ENCODE measurements at regions not wholly inside any gene's neighbourhood (a gene's known extent, or its start where the extent isn't known, plus 50 kb on each side); places are given as distances from the start of the nearest gene placed in this dataset.
A peak's percentile ranks its signal among the peaks of the same experiment; 100 is the strongest.

DNA sequence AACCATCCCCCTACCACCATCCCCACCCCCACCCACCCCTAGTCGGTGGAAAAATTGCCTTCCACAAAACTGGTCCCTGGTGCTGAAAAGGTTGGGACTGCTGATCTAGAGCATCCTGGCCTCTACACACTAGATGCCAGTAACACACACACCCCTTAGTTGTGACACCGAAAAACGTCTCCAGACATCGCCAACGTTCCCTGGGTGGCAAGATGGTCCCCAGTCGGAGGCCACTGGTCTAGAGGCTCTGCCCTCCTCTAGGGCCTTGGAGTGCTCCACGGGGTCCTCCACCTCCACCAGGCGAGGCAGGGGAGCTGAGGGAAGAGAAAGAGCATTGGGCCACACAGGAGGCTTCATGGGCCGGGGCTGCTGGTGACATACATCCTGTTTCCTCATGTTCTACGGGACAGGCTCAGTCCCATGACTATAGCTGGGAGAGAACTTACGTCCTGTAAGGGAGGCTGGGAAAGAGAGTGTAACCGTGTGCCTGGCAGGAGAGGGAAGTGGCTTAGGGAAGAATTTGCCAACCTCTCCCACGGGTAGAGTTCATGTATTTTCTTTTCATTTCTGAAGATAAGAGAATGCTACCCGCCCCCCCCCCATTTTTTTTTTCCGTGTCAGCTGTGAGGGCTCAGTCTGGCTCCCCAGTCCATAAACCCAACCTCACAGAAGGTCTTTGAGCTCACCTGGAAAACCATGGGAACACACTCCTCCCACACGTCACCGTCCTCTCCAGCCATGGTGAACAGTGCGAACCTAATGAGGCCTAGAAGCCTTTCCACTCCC is 132.7 kb upstream of the MYCN start:
- H3K4me1 ChIP-seq (ENCODE audit: low read length): peaks cover 19% of the 10 kb centered on the region
- H2AFZ ChIP-seq (ENCODE audit: low read depth, low read length): no peak overlapping the region
- H3K36me3 ChIP-seq (replicated peaks; ENCODE audit: low read depth, low read length): no peaks in the 10 kb centered on the region
- TF ChIP-seq, protein P1, sequence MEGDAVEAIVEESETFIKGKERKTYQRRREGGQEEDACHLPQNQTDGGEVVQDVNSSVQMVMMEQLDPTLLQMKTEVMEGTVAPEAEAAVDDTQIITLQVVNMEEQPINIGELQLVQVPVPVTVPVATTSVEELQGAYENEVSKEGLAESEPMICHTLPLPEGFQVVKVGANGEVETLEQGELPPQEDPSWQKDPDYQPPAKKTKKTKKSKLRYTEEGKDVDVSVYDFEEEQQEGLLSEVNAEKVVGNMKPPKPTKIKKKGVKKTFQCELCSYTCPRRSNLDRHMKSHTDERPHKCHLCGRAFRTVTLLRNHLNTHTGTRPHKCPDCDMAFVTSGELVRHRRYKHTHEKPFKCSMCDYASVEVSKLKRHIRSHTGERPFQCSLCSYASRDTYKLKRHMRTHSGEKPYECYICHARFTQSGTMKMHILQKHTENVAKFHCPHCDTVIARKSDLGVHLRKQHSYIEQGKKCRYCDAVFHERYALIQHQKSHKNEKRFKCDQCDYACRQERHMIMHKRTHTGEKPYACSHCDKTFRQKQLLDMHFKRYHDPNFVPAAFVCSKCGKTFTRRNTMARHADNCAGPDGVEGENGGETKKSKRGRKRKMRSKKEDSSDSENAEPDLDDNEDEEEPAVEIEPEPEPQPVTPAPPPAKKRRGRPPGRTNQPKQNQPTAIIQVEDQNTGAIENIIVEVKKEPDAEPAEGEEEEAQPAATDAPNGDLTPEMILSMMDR (IDR thresholded peaks at IDR 0.05; ENCODE audit: low read depth, low read length): no peak
- no peak for TF ChIP-seq EZH2phosphoT487 (IDR thresholded peaks at IDR 0.05; ENCODE audit: low read depth)
- H3K9me3 ChIP-seq (ENCODE audit: insufficient read depth, low read length): no peaks in the 10 kb centered on the region
- no peak overlapping the region for H3K9ac ChIP-seq (ENCODE audit: low read length)
- H3K79me2 ChIP-seq (ENCODE audit: low read length): no peaks in the 10 kb centered on the region
- no peaks in the 10 kb centered on the region for H4K20me1 ChIP-seq (ENCODE audit: insufficient read depth, low read length)
- H3K4me3 ChIP-seq (ENCODE audit: low read length): no peak overlapping the region
- H3K4me2 ChIP-seq (ENCODE audit: low read length): no peak overlapping the region
- H3K27me3 ChIP-seq (ENCODE audit: low read depth, low read length): peaks cover 19% of the 10 kb centered on the region; the same call in 1 of the 2 replicates
- H3K27ac ChIP-seq (ENCODE audit: low read length): no peak overlapping the region

- Histone ChIP-seq H3K4me1 (ENCODE audit: low read length) (peaks cover 25% of the 10 kb centered on the region), H3K9ac (ENCODE audit: low read length) (no peak overlapping the region), H4K20me1 (ENCODE audit: insufficient read depth, low read length) (no peaks in the 10 kb centered on the region), H2AFZ (ENCODE audit: low read depth, low read length) (peak overlapping the region; percentile 68; the same call in 1 of the 2 replicates), H3K4me2 (ENCODE audit: low read length) (no peak overlapping the region), H3K27me3 (ENCODE audit: low read depth, low read length) (peaks cover 12% of the 10 kb centered on the region; the same call in 1 of the 2 replicates), H3K27ac (ENCODE audit: low read length) (no peak overlapping the region), H3K36me3 (replicated peaks; ENCODE audit: low read depth, low read length) (no peaks in the 10 kb centered on the region), H3K9me3 (ENCODE audit: insufficient read depth, low read length) (no peaks in the 10 kb centered on the region), H3K4me3 (ENCODE audit: low read length) (no peak overlapping the region), H3K79me2 (ENCODE audit: low read length) (no peaks in the 10 kb centered on the region)
- TF ChIP-seq, protein P1 (IDR thresholded peaks at IDR 0.05; ENCODE audit: low read depth, low read length): no peak
These were observed 132.0 kb upstream of the MYCN start for GRCh38 chr2:15808204-15808910.

DNA sequence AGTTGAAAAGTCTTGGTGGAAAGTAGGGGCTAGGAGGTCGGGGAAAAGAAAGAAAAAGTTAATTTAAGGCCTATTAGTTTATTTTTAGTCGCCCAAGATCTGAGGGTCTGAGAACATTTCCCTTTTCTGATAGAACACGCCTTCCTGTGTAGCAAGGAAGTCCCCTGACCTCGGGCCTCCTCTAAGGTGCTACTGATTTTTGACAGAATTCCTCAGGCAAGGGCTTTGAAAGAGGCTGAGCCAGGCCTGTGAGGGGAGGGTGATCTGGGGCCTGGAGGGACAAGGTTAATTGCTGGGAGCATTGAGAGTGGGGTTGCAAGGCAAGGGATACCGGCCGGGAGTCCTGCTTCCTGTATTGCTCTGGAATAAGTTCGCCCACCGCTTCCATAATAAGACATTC is 131.4 kb upstream of the MYCN start:
- H3K27ac ChIP-seq (ENCODE audit: low read length): no peak overlapping the region
- peaks cover 25% of the 10 kb centered on the region for H3K4me1 ChIP-seq (ENCODE audit: low read length)
- TF ChIP-seq, protein P1 (IDR thresholded peaks at IDR 0.05; ENCODE audit: low read depth, low read length): no peak
- no peak for TF ChIP-seq EZH2phosphoT487 (IDR thresholded peaks at IDR 0.05; ENCODE audit: low read depth)
- no peaks in the 10 kb centered on the region for H3K9me3 ChIP-seq (ENCODE audit: insufficient read depth, low read length)
- no peaks in the 10 kb centered on the region for H3K36me3 ChIP-seq (replicated peaks; ENCODE audit: low read depth, low read length)
- no peak overlapping the region for H3K4me3 ChIP-seq (ENCODE audit: low read length)
- H3K79me2 ChIP-seq (ENCODE audit: low read length): no peaks in the 10 kb centered on the region
- no peaks in the 10 kb centered on the region for H4K20me1 ChIP-seq (ENCODE audit: insufficient read depth, low read length)
- peaks cover 6% of the 10 kb centered on the region; the same call in 1 of the 2 replicates for H3K27me3 ChIP-seq (ENCODE audit: low read depth, low read length)
- H2AFZ ChIP-seq (ENCODE audit: low read depth, low read length): peak overlapping the region; percentile 68; the same call in 1 of the 2 replicates
- peak overlapping the region; percentile 18; the same call in 1 of the 2 replicates for H3K4me2 ChIP-seq (ENCODE audit: low read length)
- no peak overlapping the region for H3K9ac ChIP-seq (ENCODE audit: low read length)

DNA sequence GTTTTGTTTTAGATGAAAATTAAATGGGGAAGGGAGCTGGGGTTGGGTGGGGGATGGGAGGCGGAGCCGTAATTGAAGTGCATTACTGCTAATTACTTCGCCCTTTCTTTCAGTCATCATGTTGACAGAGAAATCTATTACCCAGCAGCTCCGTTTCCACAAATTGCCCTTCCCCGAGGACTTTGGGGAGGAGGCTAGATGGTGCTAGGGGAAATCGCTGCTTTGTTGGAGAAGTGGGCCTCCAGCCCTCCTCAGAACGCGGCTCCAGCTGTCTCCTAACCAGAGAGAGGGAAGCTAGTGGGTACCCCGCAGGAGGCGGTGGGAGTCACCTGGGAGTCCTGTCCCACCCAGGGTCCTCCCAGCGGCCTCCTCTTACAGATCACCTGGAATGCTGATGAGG is 130.9 kb upstream of the MYCN start:
- H4K20me1 ChIP-seq (ENCODE audit: insufficient read depth, low read length): no peaks in the 10 kb centered on the region
- no peaks in the 10 kb centered on the region for H3K9me3 ChIP-seq (ENCODE audit: insufficient read depth, low read length)
- peaks cover 1% of the 10 kb centered on the region; the same call in 1 of the 2 replicates for H3K27me3 ChIP-seq (ENCODE audit: low read depth, low read length)
- no peaks in the 10 kb centered on the region for H3K36me3 ChIP-seq (replicated peaks; ENCODE audit: low read depth, low read length)
- H3K27ac ChIP-seq (ENCODE audit: low read length): no peak overlapping the region
- H3K79me2 ChIP-seq (ENCODE audit: low read length): no peaks in the 10 kb centered on the region
- no peak overlapping the region for H3K4me3 ChIP-seq (ENCODE audit: low read length)
- peaks cover 25% of the 10 kb centered on the region for H3K4me1 ChIP-seq (ENCODE audit: low read length)
- TF ChIP-seq, protein P1 (IDR thresholded peaks at IDR 0.05; ENCODE audit: low read depth, low read length): no peak
- TF ChIP-seq EZH2phosphoT487 (IDR thresholded peaks at IDR 0.05; ENCODE audit: low read depth): no peak
- H2AFZ ChIP-seq (ENCODE audit: low read depth, low read length): no peak overlapping the region
- no peak overlapping the region for H3K4me2 ChIP-seq (ENCODE audit: low read length)
- no peak overlapping the region for H3K9ac ChIP-seq (ENCODE audit: low read length)

All from OCI-LY3 (cell line).